Hepatocyte (in vitro differentiated cells): ENCODE measurements at regions not wholly inside any gene's neighbourhood (a gene's known extent, or its start where the extent isn't known, plus 50 kb on each side); places are given as distances from the start of the nearest gene placed in this dataset.

Experiments
- DNase-seq: peaks from one replicate; pipeline ENCODE4 v3.0.0-alpha.2; 2016; ENCODE audit warnings: low spot score
- H2AFZ ChIP-seq: fragments of 200-600 bp; sonication (generic); 2 replicates; pipeline ENCODE4 v1.6.0; 2016; ENCODE audit warnings: antibody characterized with exemption, mild to moderate bottlenecking
- H3K27ac ChIP-seq: fragments of 200-600 bp; sonication (generic); 2 replicates; pipeline ENCODE4 v1.5.1; 2016; ENCODE audit warnings: mild to moderate bottlenecking
- H3K27me3 ChIP-seq: fragments of 200-600 bp; sonication (generic); 2 replicates; pipeline ENCODE4 v1.6.1; 2016
- H3K36me3 ChIP-seq: fragments of 200-600 bp; sonication (generic); replicated peaks from 2 replicates; pipeline ENCODE4 v1.5.1; 2016; ENCODE audit warnings: low read depth; ENCODE audit not compliant: insufficient read depth
- H3K4me1 ChIP-seq: fragments of 200-600 bp; sonication (generic); 2 replicates; pipeline ENCODE4 v1.5.1; 2016; ENCODE audit warnings: mild to moderate bottlenecking, moderate library complexity; ENCODE audit not compliant: insufficient read depth
- H3K4me2 ChIP-seq: fragments of 200-600 bp; sonication (generic); 2 replicates; pipeline ENCODE4 v1.6.0; 2016
- H3K4me3 ChIP-seq: fragments of 200-600 bp; sonication (generic); 2 replicates; pipeline ENCODE4 v1.5.1; 2016; ENCODE audit warnings: mild to moderate bottlenecking
- H3K79me2 ChIP-seq: fragments of 200-600 bp; sonication (generic); 2 replicates; pipeline ENCODE4 v1.6.0; 2017; ENCODE audit warnings: mild to moderate bottlenecking
- H3K9me2 ChIP-seq: fragments of 200-600 bp; sonication (generic); replicated peaks from 2 replicates; pipeline ENCODE4 v1.6.0; 2017; ENCODE audit warnings: mild to moderate bottlenecking; ENCODE audit not compliant: insufficient read depth
- H3K9me3 ChIP-seq: fragments of 200-600 bp; sonication (generic); 2 replicates; pipeline ENCODE4 v1.5.1; 2016; ENCODE audit warnings: low read depth, mild to moderate bottlenecking
- H4K20me1 ChIP-seq: fragments of 200-600 bp; sonication (generic); 2 replicates; pipeline ENCODE4 v1.6.0; 2016; ENCODE audit warnings: mild to moderate bottlenecking; ENCODE audit not compliant: insufficient read depth, poor library complexity, severe bottlenecking
- EZH2 ChIP-seq: fragments of 200-600 bp; sonication (generic); IDR thresholded peaks from 2 replicates; pipeline ENCODE4 v1.6.1; 2016; ENCODE audit warnings: antibody characterized with exemption, mild to moderate bottlenecking, borderline replicate concordance
- EZH2phosphoT487 ChIP-seq: fragments of 200-600 bp; sonication (generic); IDR thresholded peaks from one replicate; pipeline ENCODE4 v1.6.1; 2018; ENCODE audit warnings: antibody characterized with exemption, mild to moderate bottlenecking, low read depth, moderate library complexity; ENCODE audit not compliant: unreplicated experiment, severe bottlenecking
- WGBS: methylation state at CpG from one replicate; pipeline ENCODE4 v1.1.6; 2016; ENCODE audit warnings: low lambda C conversion rate; ENCODE audit errors: missing lambda C conversion rate; 5-methylcytosine and 5-hydroxymethylcytosine counted together
- TF ChIP-seq, protein P1 (sequence below): fragments of 200-600 bp; sonication (generic); IDR thresholded peaks from 2 replicates; pipeline ENCODE4 v1.5.1; 2016; ENCODE audit warnings: antibody characterized with exemption, mild to moderate bottlenecking; ENCODE audit not compliant: poor library complexity

DNA sequence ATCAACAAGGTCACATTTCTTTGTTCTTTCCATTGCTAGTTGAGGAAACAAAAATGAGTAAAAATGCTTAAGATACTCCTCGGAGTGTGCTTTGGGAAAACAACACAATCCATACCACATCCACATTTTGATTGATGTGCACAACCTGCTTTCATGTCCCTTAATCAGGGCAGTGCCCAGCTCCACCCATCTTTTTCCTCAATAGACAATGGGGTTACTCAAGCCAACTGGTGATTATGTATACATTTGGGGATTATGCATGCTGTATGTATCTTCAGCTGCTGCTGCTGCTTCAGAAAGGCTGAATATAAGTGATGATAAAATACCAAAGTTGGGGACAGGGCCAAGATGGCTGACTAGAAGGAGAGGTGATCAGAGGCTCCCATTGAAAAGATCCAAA, 155.2 kb upstream of the VGLL2 start:
- H3K4me3 ChIP-seq: no peak overlapping the region

GRCh38 chr6:117110737-117111136, 154.6 kb upstream of the VGLL2 start:
- Histone ChIP-seq H3K4me3 (no peak overlapping the region), H3K27me3 (no peaks in the 10 kb centered on the region), H3K9me3 (no peaks in the 10 kb centered on the region), H4K20me1 (no peaks in the 10 kb centered on the region), H3K4me1 (no peaks in the 10 kb centered on the region), H3K27ac (no peak overlapping the region), H2AFZ (no peak overlapping the region), H3K4me2 (no peak overlapping the region), H3K36me3 (no peaks in the 10 kb centered on the region), H3K9me2 (no peaks in the 10 kb centered on the region), H3K79me2 (no peaks in the 10 kb centered on the region)
- DNase-seq: no peak
- 99% methylated on average over 5 of the region's 5 CpGs for WGBS
- TF ChIP-seq EZH2 (no peak), EZH2phosphoT487 (no peak)
- TF ChIP-seq, protein P1, sequence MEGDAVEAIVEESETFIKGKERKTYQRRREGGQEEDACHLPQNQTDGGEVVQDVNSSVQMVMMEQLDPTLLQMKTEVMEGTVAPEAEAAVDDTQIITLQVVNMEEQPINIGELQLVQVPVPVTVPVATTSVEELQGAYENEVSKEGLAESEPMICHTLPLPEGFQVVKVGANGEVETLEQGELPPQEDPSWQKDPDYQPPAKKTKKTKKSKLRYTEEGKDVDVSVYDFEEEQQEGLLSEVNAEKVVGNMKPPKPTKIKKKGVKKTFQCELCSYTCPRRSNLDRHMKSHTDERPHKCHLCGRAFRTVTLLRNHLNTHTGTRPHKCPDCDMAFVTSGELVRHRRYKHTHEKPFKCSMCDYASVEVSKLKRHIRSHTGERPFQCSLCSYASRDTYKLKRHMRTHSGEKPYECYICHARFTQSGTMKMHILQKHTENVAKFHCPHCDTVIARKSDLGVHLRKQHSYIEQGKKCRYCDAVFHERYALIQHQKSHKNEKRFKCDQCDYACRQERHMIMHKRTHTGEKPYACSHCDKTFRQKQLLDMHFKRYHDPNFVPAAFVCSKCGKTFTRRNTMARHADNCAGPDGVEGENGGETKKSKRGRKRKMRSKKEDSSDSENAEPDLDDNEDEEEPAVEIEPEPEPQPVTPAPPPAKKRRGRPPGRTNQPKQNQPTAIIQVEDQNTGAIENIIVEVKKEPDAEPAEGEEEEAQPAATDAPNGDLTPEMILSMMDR: no peak

More for the DNA sequence above, 155.2 kb upstream of the VGLL2 start:
- Histone ChIP-seq H3K9me2 (no peaks in the 10 kb centered on the region), H4K20me1 (no peaks in the 10 kb centered on the region), H3K4me2 (no peak overlapping the region), H3K9me3 (no peaks in the 10 kb centered on the region), H3K36me3 (no peaks in the 10 kb centered on the region), H3K79me2 (no peaks in the 10 kb centered on the region), H3K27ac (no peak overlapping the region), H3K27me3 (no peaks in the 10 kb centered on the region), H2AFZ (no peak overlapping the region), H3K4me1 (no peaks in the 10 kb centered on the region)
- TF ChIP-seq EZH2phosphoT487 (no peak), EZH2 (no peak)
- TF ChIP-seq, protein P1: no peak
- DNase-seq: no peak
- WGBS: 82% methylated on average over 1 of the region's 1 CpG

DNA sequence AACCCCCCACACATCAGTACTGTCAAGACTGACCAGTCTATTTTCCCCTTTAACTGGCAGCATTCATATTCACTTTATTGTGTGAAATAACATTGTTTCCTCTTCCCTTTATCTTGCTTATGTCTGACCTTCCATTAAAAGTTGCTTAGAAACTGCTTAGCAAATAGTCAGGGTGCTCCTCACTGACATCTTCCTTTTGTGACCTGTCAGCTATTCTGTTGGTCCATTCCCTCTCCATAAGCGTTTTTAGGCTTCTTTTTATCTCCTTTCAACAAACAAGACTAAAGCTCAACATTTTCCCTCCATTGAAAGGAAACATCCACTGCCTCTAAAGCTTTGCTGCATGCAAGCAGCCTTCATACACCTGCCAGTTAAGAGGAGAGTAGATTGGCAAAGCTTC, 147.7 kb upstream of the VGLL2 start:
- no peaks in the 10 kb centered on the region for H4K20me1 ChIP-seq
- WGBS: 30% methylated on average over 1 of the region's 1 CpG
- no peaks in the 10 kb centered on the region for H3K9me3 ChIP-seq
- H3K27me3 ChIP-seq: no peaks in the 10 kb centered on the region
- no peak overlapping the region for H3K4me3 ChIP-seq
- no peaks in the 10 kb centered on the region for H3K36me3 ChIP-seq
- no peak overlapping the region for H3K27ac ChIP-seq
- H3K9me2 ChIP-seq: no peaks in the 10 kb centered on the region
- no peaks in the 10 kb centered on the region for H3K79me2 ChIP-seq
- no peaks in the 10 kb centered on the region for H3K4me1 ChIP-seq
- no peak overlapping the region for H3K4me2 ChIP-seq
- TF ChIP-seq EZH2 (no peak), EZH2phosphoT487 (no peak)
- TF ChIP-seq, protein P1: no peak
- H2AFZ ChIP-seq: no peak overlapping the region
- no peak for DNase-seq

- no peaks in the 10 kb centered on the region for H3K36me3 ChIP-seq
- H3K27me3 ChIP-seq: no peaks in the 10 kb centered on the region
- no peak overlapping the region for H3K4me2 ChIP-seq
- no peaks in the 10 kb centered on the region for H3K9me2 ChIP-seq
- H4K20me1 ChIP-seq: no peaks in the 10 kb centered on the region
- no peaks in the 10 kb centered on the region for H3K9me3 ChIP-seq
- no peak overlapping the region for H2AFZ ChIP-seq
- H3K27ac ChIP-seq: no peak overlapping the region
- no peaks in the 10 kb centered on the region for H3K4me1 ChIP-seq
- H3K4me3 ChIP-seq: no peak overlapping the region
- TF ChIP-seq EZH2phosphoT487: no peak
- TF ChIP-seq EZH2: no peak
- TF ChIP-seq, protein P1: no peak
- DNase-seq: no peak
- H3K79me2 ChIP-seq: no peaks in the 10 kb centered on the region
Measured at GRCh38 chr6:117118490-117118889, 146.9 kb upstream of the VGLL2 start.
